DMS114 treated with DMSO at 0.1 percent for 48 hours (cell line): ENCODE measurements at regions not wholly inside any gene's neighbourhood (a gene's known extent, or its start where the extent isn't known, plus 50 kb on each side); places are given as distances from the start of the nearest gene placed in this dataset.
"Not testable (repeated sequence)": the region's sequence is repeated elsewhere in the genome, so short reads cannot be mapped to it uniquely, and the experiment has no call there.

Experiments
- DNase-seq: peaks from one replicate; lab custom pipeline; 2025; ENCODE audit not compliant: unreplicated experiment; lab: John Stamatoyannopoulos, UW

DNA sequence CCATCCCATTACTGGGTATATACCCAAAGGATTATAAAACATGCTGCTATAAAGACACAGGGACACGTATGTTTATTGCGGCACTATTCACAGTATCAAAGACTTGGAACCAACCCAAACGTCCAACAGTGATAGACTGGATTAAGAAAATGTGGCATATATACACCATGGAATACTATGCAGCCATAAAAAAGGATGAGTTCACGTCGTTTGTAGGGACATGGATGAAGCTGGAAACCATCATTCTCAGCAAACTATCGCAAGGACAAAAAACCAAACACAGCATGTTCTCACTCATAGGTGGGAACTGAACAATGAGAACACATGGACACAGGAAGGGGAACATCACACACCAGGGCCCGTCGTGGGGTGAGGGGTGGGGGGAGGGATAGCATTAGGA, 106.1 kb downstream of the CHD1L start:
- not testable (repeated sequence) for DNase-seq

DNA sequence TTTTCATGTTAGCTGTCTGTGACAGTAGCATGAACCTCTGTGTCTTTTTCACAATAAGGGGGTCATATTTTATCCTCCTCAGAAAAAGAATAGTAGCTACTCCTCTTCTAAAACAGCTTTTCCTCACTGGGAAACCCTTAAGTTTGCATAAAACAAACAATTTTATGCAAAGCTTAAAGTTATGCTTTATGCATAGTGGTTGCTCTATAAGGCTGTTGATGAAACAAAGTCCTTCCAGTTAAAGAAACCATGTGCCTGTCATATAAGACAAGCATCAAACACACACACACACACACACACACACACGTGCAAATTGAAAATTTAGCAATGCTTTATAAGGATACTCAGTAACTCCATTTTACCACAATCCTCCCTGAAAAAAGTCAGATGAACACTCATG, 107.0 kb downstream of the CHD1L start:
- DNase-seq: no peak

DNA sequence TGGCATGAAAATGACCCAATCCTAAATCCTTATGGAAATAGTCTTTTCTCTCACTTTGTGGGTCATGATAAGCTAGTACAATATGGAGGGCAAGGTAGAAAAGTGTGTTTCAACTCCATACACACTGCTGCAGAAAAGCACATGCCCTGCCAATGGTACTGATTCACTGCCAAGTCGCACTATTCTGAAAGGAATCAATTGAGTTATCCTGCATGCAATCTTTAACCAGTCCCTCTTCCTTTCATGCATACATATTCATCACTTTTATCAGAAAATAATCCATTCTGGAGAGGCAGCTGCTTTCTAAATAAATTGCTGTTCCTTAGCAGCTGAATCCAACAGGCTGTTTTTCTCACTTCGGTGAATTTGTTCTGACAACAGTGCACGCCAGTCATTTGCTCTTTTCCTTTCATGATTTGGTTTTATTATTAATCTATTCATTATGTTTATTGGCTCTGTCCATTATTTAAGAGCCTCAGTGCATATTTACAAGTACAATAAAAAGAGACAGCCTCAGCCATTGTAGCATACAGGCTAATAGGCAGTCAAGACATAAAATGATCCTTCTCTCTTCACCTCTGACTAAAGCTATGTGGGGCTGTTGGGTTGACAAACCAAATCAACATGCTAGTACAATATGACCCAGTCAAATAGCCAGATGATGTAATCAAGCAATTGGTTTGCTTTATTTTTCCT, 108.8 kb downstream of the CHD1L start:
- DNase-seq: no peak

DNA sequence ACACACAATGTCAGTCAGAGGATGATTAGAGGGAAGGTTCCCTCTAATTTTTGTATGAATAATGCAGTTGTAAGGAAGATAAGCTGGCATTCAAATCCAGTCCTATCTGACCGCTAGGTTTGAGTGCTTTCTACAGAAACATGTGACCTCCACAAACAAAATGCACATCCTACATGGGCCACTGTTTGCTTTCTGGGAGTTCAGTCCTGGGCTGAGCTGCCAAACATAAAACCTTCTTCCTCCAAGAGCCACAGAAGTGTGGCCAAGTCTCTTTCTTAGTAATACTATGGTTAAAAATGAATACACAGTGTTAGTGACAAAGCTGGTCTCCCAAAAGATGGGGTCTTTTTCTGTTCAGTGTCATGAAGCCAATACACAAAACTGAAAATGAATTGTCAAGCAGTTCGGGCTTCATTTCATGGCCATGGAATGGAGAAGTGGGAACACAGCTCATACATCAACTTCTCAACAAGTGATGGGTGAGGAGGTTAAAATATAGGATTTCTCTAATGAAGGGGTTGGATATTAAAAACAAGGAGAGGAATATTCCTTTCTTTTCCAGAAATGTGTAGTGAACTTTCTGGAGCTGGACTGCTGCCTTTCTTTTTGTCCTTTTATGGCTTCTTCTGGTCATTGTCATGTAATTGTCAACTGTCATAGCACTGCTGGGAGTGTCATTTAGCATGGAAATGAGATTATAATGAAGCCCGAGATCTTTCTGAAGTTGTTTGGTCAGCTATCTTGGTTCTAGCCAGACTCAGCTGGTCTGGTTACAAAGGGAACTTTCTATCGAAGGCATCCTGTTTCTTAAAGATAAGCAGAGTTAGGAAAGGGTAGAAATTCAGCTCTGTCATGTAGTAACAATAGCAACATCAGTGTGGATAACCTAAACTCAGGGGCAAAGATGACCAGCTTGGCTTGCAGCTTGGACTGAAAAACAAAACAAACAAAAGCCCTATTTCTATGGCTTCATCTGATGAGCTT, 135.1 kb downstream of the CHD1L start:
- no peak for DNase-seq

DNA sequence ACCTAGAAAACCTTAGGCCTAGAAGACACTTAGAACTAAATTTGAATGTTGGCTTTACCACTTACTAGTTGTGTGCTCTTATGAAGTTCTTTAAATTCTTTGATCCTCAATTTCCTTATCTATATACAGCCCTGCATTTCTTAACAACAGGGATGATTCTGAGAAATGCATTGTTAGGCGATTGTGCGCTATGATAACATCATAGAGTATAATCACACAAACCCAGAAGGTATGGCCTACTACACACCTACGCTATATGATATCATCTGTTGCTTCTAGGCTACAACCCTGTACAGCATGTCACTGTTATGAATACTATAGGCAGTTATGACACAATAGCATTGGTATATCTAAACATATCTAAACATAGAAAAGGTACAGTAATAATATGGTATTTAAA, 137.4 kb downstream of the CHD1L start:
- no peak for DNase-seq

DNA sequence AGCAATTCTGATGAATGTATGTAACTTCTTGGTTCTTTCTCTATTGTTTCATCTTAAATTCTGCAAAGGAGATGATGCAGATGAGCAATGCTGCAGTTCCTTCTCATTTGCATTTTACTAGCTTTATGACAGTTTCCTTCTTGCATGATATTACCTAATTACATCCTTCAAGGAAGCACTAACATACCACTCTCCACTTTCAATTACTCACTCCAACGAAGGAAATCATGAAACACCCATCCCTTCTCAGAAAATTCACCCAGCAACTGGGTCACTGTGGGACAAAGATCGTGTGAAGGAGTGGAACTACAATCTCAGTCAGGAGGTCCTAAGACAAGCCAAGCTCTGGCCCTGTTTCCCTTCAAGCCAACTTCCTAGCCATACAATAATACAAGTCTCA, 142.3 kb downstream of the CHD1L start:
- DNase-seq: no peak

DNA sequence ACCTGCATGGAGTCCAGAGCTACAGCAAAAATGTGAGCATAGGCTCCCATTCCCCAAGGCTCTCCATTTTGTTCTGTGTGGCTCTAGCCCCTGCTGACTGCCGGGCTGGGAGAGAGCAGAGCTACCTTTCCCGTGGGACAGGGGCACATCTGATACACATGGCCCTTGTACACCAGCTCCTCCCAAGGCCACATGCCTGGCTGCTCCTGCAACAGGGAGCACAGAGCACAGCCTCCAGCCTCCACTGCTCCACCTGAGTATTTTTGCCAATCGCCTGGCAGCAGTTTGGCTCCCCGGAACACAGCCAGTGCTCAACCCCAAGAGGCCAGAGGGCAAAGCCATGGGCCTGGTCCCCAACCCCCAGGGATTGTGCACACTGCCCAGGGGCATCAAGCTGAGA, 146.5 kb downstream of the CHD1L start:
- no peak for DNase-seq

DNA sequence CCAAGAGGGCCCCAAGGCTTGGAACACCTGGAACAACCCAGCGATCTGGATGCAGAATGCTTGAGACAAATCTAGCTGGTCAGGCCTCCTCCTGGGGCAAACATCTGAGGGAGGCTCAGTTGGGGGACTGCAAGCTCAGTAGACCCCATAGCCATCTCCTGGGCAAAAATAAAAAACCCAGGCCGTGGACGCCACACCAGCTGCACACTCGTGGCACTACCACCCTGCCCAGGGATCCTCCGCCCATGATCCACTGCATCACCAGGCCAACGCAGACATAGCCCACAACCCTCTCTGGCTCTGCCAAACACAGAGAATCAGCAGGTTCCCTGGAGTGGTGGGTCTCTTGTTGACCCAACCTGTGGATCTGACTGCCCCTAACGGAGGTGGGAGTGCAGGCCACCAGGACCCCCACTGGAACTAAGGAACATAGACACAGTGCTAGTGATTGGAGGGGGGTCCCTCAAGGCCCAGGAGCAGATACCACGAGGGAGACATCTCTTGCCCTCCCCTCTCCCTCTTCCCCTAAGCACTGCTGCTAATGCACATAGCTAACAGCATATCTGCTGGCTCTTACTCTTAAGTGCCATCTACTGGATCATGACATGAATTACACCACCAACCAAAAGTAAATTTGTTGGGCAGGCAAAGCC, 147.2 kb downstream of the CHD1L start:
- peak; percentile 72 for DNase-seq

DNA sequence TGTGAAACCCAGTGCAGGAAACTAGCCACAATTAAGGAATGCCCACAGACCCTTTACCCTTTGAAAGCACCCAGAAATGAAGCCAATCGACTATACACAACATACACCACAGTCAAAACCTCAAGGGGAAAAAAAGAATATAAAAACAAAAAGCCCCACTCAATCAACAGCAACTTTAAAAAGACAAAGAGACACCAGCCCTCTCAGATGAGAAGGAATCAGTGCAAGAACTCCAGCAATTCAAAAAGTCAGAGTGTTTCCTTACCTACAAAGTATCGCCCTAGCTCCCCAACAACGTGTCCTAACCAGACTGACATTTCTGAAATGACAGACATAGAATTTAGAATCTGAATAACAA, 147.7 kb downstream of the CHD1L start:
- no peak for DNase-seq

DNA sequence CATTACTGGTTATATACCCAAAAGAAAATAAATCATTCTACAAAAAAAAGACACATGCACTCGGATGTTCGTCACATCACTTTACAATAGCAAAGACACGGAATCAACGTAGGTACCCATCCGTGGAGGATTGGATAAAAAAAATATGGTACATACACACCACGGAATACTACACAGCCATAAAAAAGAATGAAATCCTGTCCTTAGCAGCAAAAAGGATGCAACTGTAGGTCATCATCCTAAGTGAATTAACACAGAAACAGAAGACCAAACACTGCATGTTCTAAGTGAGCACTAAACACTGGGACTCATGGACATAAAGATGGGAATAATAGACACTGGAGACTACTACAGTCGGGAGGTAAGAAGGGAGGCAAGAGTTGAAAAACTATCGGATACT, 148.6 kb downstream of the CHD1L start:
- DNase-seq: no peak

DNA sequence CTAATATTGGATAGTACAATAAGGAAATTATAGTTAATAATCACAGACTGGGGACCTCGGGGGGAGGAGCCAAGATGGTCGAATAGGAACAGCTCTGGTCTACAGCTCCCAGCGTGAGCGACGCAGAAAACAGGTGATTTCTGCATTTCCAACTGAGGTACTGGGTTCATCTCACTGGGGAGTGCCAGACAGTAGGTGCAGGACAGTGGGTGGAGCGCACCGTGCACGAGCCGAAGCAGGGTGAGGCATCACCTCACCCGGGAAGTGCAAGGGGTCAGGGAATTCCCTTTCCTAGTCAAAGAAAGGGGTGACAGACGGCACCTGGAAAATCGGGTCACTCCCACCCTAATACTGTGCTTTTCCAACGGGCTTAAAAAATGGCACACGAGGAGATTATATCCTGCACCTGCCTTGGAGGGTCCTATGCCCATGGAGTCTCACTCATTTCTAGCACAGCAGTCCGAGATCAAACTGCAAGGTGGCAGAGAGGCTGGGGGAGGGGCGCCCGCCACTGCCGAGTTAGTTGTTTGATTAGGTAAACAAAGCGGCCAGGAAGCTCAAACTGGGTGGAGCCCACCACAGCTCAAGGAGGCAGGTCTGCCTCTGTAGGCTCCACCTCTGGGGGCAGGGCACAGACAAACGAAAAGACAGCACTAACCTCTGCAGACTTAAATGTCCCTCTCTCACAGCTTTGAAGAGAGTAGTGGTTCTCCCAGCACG, 138.8 kb upstream of the BCL9 start:
- not testable (repeated sequence) for DNase-seq

DNA sequence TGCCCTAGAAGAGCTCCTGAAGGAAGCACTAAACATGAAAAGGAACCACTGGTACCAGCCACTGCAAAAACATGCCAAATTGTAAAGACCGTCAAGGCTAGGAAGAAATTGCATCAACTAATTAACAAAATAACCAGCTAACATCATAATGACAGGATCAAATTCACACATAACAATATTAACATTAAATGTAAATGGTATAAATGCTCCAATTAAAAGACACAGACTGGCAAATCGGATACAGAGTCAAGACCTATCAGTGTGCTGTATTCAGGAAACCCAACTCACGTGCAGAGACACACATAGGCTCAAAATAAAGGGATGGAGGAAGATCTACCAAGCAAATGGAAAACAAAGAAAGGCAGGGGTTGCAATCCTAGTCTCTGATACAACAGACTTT, 137.0 kb upstream of the BCL9 start:
- DNase-seq: not testable (repeated sequence)

DNA sequence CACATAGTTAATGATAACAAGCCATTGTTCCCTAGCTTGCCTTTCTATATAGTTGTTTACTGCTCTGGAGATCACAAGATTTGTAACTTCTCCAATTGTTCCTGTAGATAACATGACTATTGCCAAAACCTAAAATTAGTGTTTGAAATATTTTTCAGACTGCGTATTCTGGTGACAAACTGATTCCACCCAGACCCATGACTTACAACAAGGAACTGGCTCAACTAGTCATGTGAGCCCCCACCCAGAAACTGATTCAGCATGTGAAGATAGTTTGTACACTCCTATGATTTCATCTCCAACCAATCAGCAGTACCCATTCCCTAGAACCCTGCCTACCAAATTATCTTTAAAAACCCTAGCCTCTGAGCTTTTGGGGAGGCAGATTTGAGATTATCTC, 131.4 kb upstream of the BCL9 start:
- no peak for DNase-seq

DNA sequence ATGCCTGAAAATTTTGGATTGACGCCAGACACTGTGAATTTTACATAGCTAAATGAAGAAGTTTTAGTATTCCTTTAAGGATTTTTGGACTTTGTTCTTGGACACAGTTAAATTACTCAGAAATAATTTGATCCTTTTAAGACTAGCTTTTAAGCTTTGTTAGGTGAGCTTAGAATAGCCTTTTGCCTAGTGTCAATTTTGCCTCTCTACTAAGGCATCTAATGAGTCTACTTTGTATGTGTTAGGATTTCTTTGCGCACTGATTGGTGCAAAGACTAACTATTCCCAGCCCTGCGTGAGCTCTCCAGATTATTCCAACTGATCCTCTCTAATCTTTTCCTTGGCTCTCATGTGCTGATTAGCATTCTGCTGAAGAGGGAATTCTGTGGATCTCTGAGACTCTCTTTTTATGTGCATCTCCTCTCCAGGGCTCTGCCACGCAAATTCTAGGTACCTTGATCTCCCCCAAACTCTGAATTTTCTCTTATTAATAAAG, 128.1 kb upstream of the BCL9 start:
- no peak for DNase-seq

DNA sequence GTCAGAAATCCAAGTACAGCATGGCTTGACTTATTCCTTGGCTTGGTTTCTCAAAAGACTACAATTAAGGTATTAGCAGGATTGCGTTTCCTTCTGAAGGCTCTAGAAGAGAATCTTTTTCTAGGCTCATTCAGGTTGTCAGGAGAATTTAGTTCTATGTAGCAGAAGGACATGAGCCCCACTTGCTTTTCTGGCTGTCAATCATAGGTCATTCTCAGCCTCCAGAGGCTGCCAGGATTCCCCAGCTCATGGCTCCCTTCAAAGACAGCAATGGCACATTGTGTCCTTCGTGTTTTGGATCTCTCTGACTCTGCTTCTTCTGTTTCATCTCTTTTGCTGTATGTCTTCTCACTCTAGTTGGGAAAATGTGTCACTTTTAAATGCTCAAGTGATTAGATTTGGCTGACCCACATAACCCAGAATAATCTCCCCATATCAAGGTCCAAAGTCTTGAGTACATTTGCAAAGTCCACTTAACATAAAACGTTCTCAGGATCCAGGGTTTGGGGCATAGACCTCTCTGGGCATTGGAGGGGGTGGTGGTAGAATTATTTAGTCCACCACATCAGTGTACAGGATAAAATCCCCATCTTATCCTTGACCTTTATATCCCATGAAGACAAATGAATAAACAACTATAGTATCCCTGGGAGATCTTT, 126.7 kb upstream of the BCL9 start:
- no peak for DNase-seq

DNA sequence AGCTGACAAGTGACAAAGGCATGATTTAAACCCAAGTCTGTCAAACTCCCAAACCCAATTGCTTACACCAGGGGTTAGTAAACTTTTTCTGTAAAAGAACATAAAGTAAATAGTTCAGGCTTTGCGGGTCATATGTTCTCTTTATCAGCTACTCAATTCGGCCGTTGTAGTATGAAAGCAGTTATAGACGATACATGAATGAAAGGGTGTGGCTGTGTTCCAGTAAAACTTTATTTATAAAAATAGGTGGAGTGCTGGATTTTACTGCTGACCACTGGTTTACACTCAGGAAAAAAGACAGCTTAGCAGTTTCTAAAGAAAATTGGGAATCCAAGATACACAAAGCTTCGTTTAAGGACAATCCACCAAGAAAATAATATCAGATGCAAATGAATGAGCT, 124.3 kb upstream of the BCL9 start:
- no peak for DNase-seq

DNA sequence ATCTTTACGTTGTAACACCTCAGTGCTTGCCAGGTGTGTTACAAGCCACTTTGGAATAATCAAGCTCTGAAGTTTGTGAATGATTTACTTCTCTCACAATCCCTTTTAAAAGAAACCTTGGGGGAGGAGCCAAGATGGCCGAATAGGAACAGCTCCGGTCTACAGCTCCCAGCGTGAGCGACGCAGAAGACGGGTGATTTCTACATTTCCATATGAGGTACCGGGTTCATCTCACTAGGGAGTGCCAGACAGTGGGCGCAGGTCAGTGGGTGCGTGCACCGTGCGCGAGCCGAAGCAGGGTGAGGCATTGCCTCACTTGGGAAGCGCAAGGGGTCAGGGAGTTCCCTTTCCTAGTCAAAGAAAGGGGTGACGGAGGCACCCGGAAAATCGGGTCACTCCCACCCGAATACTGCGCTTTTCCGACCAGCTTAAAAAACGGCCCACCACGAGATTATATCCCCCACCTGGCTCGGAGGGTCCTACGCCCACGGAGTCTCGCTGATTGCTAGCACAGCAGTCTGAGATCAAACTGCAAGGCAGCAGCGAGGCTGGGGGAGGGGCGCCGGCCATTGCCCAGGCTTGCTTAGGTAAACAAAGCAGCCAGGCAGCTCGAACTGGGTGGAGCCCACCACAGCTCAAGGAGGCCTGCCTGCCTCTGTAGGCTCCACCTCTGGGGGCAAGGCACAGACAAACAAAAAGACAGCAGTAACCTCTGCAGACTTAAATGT, 118.0 kb upstream of the BCL9 start:
- peak; percentile 32 for DNase-seq

DNA sequence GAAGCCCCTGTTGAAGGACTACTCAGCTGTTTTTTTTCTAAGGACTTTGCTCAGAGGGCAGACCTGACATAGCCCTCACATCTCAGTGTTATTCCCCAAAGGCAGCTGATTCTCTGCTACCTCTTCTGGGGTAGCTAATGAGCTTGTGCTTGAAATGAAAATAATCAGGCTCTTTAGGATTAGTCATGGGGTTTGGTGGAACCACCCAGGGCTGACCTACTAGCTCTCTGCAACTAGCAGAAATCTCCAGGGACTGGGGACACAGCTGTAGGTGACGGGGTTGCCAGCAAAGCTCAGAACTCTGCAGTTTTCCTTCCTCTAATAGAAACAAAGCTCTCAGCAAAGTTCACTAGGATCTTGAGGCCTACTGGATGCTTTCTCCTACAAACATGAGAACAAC, 106.4 kb upstream of the BCL9 start:
- no peak for DNase-seq

DNA sequence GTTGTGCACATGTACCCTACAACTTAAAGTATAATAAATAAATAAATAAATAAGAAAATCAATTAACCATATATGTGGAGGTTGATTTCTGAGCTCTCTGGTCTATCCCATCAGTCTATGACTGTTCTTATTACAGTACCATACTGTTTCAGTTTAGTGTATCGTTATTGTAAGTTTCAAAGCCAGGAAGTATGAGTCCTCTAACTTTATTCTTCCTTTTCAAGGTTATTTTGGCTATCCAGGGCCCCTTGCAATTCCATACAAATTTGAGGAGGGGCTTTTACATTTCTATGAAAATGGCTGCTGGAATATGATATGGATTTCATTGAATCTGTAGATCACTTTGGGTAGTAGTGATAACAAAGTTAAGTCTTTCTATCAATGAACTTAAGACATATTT, 96.9 kb upstream of the BCL9 start:
- DNase-seq: no peak

DNA sequence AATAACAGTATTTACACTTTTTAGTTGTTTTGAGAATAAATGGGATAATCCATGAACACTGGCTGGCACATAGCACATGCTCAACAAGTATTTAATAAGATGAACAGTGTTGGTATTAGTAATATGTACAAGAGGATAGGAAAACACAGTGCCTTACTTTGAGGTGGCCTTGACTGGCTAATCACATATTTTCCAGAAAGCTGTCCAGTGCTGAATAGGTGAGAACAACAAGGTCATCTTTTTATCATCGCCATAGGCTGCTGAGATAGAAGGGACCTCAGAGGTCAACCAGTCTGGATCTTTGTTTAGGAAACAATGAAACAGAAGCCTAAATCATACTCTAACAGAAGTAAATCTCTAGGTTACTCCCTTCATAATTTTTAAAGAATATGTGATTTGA, 89.7 kb upstream of the BCL9 start:
- DNase-seq: no peak
